Endothelial cell (in vitro differentiated cells): ENCODE measurements at regions not wholly inside any gene's neighbourhood (a gene's known extent, or its start where the extent isn't known, plus 50 kb on each side); places are given as distances from the start of the nearest gene placed in this dataset.

Source experiments
- DNase-seq: peaks from one replicate; pipeline ENCODE4 v3.0.0; 2021; ENCODE audit warnings: low spot score
- H3K27ac Mint-ChIP-seq: one replicate; pipeline ENCODE4 v1.8.0; 2021; ENCODE audit warnings: mixed read lengths, inconsistent platforms; ENCODE audit not compliant: unreplicated experiment
- H3K27me3 Mint-ChIP-seq: one replicate; pipeline ENCODE4 v1.8.0; 2021; ENCODE audit warnings: mild to moderate bottlenecking, moderate library complexity, mixed read lengths, inconsistent platforms; ENCODE audit not compliant: unreplicated experiment
- H3K36me3 Mint-ChIP-seq: one replicate; pipeline ENCODE4 v1.8.0; 2021; ENCODE audit warnings: mild to moderate bottlenecking, low read depth, mixed read lengths, inconsistent platforms; ENCODE audit not compliant: unreplicated experiment
- H3K4me1 Mint-ChIP-seq: one replicate; pipeline ENCODE4 v1.8.0; 2021; ENCODE audit warnings: mild to moderate bottlenecking, mixed read lengths, inconsistent platforms; ENCODE audit not compliant: unreplicated experiment
- H3K4me3 Mint-ChIP-seq: one replicate; pipeline ENCODE4 v1.8.0; 2021; ENCODE audit warnings: mild to moderate bottlenecking, mixed read lengths, inconsistent platforms; ENCODE audit not compliant: unreplicated experiment
- H3K9me3 Mint-ChIP-seq: one replicate; pipeline ENCODE4 v1.8.0; 2021; ENCODE audit warnings: mixed read lengths, inconsistent platforms; ENCODE audit not compliant: unreplicated experiment
- TF ChIP-seq, protein P1 (sequence below): fragments of 200-600 bp; sonication (generic); IDR thresholded peaks from one replicate; pipeline ENCODE4 v1.5.0; 2021; ENCODE audit warnings: antibody characterized with exemption; ENCODE audit not compliant: unreplicated experiment

DNA sequence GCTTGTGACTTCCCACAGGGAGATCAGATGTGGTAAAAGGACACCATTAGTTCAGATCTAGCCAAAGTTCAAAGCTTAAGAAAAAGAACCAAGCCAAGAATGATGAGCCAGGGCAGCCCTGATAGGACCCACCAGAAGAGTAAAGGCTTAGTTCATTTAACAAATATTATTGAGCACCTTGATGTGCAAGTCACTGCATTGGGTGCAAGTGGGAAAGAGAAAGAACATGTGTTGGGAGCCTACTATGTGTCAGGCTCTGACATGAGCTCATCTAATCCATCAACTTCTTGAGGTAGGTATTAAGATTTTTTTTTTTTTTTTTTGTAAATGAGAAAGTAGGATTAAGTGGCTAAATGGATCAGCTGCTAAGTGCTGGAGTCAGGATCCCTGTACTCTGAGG, 53.4 kb upstream of the PIAS1 start:
- no peak overlapping the region for H3K4me3 Mint-ChIP-seq
- no peak for DNase-seq
- no peaks in the 10 kb centered on the region for H3K36me3 Mint-ChIP-seq
- H3K9me3 Mint-ChIP-seq = no peaks in the 10 kb centered on the region
- no peak overlapping the region for H3K27ac Mint-ChIP-seq
- TF ChIP-seq, protein P1, sequence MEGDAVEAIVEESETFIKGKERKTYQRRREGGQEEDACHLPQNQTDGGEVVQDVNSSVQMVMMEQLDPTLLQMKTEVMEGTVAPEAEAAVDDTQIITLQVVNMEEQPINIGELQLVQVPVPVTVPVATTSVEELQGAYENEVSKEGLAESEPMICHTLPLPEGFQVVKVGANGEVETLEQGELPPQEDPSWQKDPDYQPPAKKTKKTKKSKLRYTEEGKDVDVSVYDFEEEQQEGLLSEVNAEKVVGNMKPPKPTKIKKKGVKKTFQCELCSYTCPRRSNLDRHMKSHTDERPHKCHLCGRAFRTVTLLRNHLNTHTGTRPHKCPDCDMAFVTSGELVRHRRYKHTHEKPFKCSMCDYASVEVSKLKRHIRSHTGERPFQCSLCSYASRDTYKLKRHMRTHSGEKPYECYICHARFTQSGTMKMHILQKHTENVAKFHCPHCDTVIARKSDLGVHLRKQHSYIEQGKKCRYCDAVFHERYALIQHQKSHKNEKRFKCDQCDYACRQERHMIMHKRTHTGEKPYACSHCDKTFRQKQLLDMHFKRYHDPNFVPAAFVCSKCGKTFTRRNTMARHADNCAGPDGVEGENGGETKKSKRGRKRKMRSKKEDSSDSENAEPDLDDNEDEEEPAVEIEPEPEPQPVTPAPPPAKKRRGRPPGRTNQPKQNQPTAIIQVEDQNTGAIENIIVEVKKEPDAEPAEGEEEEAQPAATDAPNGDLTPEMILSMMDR = no peak
- peaks cover 10% of the 10 kb centered on the region for H3K27me3 Mint-ChIP-seq
- peaks cover 18% of the 10 kb centered on the region for H3K4me1 Mint-ChIP-seq

DNA sequence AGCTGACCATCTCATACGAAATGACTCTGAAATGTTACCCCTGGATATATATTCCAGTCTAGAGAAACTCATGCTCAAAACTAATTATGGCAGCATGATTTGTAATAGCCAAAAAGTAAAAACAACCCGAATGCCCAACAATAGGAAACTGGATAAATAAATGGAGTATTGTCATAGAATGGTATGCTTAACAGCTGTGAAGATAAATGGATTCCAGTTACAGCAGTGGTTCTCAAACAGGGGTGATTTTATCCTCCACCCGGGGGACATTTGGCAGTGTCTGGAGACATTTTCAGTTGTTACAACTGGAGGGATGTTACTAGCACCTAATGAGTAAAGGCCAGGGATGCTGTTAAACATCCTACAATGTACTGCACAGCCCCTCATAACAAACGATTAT, 52.3 kb upstream of the PIAS1 start:
- Mint-ChIP-seq H3K4me3 (no peak overlapping the region), H3K27me3 (peaks cover 10% of the 10 kb centered on the region), H3K27ac (no peak overlapping the region), H3K36me3 (no peaks in the 10 kb centered on the region), H3K4me1 (peaks cover 18% of the 10 kb centered on the region), H3K9me3 (no peaks in the 10 kb centered on the region)
- TF ChIP-seq, protein P1 = no peak
- DNase-seq = no peak

DNA sequence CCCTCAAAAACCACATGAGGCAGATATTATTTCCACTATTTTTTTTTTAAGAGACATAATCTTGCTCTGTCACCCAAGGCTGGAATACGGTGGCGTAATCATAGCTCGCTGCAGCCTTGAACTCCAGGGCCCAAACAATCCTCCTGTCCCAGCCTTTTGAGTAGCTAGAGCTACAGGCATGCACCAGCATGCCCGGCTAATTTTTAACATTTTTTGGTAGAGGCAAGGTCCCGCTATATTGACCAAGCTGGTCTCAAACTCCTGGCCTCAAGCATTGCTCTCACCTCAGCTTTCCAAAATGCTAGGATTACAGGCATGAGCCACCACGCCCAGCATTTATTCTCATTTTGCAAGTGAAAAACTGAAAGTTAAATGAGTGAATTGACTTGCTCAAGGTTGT, 50.8 kb upstream of the PIAS1 start:
- H3K4me3 Mint-ChIP-seq = no peak overlapping the region
- H3K27me3 Mint-ChIP-seq = peaks cover 6% of the 10 kb centered on the region
- H3K27ac Mint-ChIP-seq = no peak overlapping the region
- H3K36me3 Mint-ChIP-seq = peaks cover 9% of the 10 kb centered on the region
- TF ChIP-seq, protein P1 = no peak
- no peak for DNase-seq
- H3K4me1 Mint-ChIP-seq = peaks cover 18% of the 10 kb centered on the region
- no peaks in the 10 kb centered on the region for H3K9me3 Mint-ChIP-seq
